ENCODE measurements at regions not wholly inside any gene's neighbourhood (a gene's known extent, or its start where the extent isn't known, plus 50 kb on each side); places are given as distances from the start of the nearest gene placed in this dataset.

GRCh38 chr15:85847031-85847430 lies 52.3 kb upstream of the KLHL25 start:
- no peaks in the 10 kb centered on the region for H3K9me3 Mint-ChIP-seq
- DNase-seq (no peak), ATAC-seq (replicated peaks) (no peak)
- no peak overlapping the region for H3K4me3 Mint-ChIP-seq
- no peak overlapping the region for H3K27ac Mint-ChIP-seq
- H3K27me3 Mint-ChIP-seq: peaks cover 26 to 58% of the 10 kb centered on the region in 2 donors
- H3K4me1 Mint-ChIP-seq (ENCODE audit: low read depth in 2 of 2): no peaks in the 10 kb centered on the region
- H3K36me3 Mint-ChIP-seq (ENCODE audit: insufficient read depth): peaks cover 2% of the 10 kb centered on the region

- DNase-seq (no peak), ATAC-seq (replicated peaks) (no peak)
- H3K9me3 Mint-ChIP-seq: no peaks in the 10 kb centered on the region
- peaks cover 2% of the 10 kb centered on the region for H3K36me3 Mint-ChIP-seq (ENCODE audit: insufficient read depth)
- peaks cover 0 to 1% of the 10 kb centered on the region in 2 donors for H3K4me1 Mint-ChIP-seq (ENCODE audit: low read depth in 2 of 2)
- no peak overlapping the region for H3K4me3 Mint-ChIP-seq
- peaks cover 36 to 51% of the 10 kb centered on the region in 2 donors for H3K27me3 Mint-ChIP-seq
- H3K27ac Mint-ChIP-seq: no peak overlapping the region
Observed at GRCh38 chr15:85849946-85850345, 55.2 kb upstream of the KLHL25 start.

GRCh38 chr15:85852969-85853368 lies 58.2 kb upstream of the KLHL25 start:
- no peaks in the 10 kb centered on the region for H3K9me3 Mint-ChIP-seq
- H3K4me3 Mint-ChIP-seq: no peak overlapping the region
- DNase-seq (no peak), ATAC-seq (replicated peaks) (no peak)
- H3K4me1 Mint-ChIP-seq (ENCODE audit: low read depth in 2 of 2): peaks cover 0 to 1% of the 10 kb centered on the region in 2 donors
- no peak overlapping the region for H3K27ac Mint-ChIP-seq
- peaks cover 43 to 50% of the 10 kb centered on the region in 2 donors for H3K27me3 Mint-ChIP-seq
- peaks cover 2% of the 10 kb centered on the region for H3K36me3 Mint-ChIP-seq (ENCODE audit: insufficient read depth)

GRCh38 chr15:85854345-85855097 lies 59.8 kb upstream of the KLHL25 start:
- Mint-ChIP-seq H3K4me1 (ENCODE audit: low read depth in 2 of 2) (peaks cover 0 to 7% of the 10 kb centered on the region in 2 donors), H3K9me3 (no peaks in the 10 kb centered on the region), H3K27me3 (peaks cover 46 to 51% of the 10 kb centered on the region in 2 donors), H3K27ac (no peak overlapping the region), H3K4me3 (no peak overlapping the region), H3K36me3 (ENCODE audit: insufficient read depth) (peaks cover 8% of the 10 kb centered on the region)
- peak; percentile 43 to 58 (median 57) for DNase-seq
- peak; percentile 61 for ATAC-seq (replicated peaks)

GRCh38 chr15:85858586-85859375 lies 64.1 kb upstream of the KLHL25 start:
- Mint-ChIP-seq H3K4me1 (ENCODE audit: low read depth in 2 of 2) (peaks cover 0 to 7% of the 10 kb centered on the region in 2 donors), H3K27ac (peak overlapping the region; percentile 20 to 76), H3K9me3 (no peaks in the 10 kb centered on the region), H3K27me3 (peaks cover 38 to 51% of the 10 kb centered on the region in 2 donors), H3K4me3 (peak overlapping the region; percentile 46 to 67), H3K36me3 (ENCODE audit: insufficient read depth) (peaks cover 6% of the 10 kb centered on the region)
- ATAC-seq (replicated peaks) (peak; percentile 95), DNase-seq (peak; percentile 69 to 72 (median 71))

GRCh38 chr15:85859671-85860070 lies 64.9 kb upstream of the KLHL25 start:
- Mint-ChIP-seq H3K4me3 (no peak overlapping the region), H3K9me3 (no peaks in the 10 kb centered on the region), H3K36me3 (ENCODE audit: insufficient read depth) (peaks cover 6% of the 10 kb centered on the region), H3K4me1 (ENCODE audit: low read depth in 2 of 2) (peaks cover 0 to 5% of the 10 kb centered on the region in 2 donors), H3K27me3 (peaks cover 34 to 45% of the 10 kb centered on the region in 2 donors), H3K27ac (no peak overlapping the region)
- ATAC-seq (replicated peaks) (no peak), DNase-seq (no peak)

DNA sequence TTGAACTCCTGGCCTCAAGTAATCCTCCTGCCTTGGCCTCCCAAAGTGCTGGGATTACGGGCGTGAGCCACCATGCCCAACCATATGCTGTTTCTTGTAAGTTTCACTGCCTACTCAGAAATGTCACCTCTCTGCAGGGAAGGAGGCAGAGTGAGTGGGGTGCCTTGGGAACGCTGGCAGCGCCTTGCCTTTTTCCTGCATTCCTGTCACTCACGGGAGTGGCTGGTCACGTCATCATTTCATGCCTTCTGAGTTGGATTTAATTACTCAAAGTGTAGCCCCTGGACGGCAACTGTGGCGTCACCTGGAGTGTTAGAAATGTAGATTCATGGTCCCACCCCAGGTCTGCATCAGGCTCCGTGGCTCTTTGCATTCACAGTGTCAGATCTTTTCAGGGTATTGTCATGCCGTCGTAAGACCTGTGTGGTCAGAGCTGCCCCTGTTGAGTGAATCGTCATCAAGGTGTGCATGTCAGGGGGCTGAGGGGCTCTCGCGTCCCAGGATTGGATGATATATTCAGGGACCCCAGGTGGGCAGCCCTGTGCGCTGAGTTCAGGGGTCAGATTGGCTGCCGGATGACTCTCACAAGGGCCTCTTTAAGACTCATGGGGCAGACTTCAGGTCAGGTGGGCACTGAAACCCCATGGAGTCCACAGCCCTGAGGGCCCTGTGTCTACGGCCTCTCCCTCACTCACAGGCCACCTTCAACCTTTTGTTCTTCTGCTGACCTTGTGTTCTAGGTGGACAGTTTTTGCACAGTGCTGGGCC lies 65.9 kb upstream of the KLHL25 start:
- Mint-ChIP-seq H3K36me3 (ENCODE audit: insufficient read depth) (peaks cover 6% of the 10 kb centered on the region), H3K27ac (no peak overlapping the region), H3K4me3 (no peak overlapping the region), H3K9me3 (no peaks in the 10 kb centered on the region), H3K4me1 (ENCODE audit: low read depth in 2 of 2) (peaks cover 0 to 8% of the 10 kb centered on the region in 2 donors), H3K27me3 (peaks cover 41% of the 10 kb centered on the region in 2 donors)
- ATAC-seq (replicated peaks): no peak
- DNase-seq: no peak

DNA sequence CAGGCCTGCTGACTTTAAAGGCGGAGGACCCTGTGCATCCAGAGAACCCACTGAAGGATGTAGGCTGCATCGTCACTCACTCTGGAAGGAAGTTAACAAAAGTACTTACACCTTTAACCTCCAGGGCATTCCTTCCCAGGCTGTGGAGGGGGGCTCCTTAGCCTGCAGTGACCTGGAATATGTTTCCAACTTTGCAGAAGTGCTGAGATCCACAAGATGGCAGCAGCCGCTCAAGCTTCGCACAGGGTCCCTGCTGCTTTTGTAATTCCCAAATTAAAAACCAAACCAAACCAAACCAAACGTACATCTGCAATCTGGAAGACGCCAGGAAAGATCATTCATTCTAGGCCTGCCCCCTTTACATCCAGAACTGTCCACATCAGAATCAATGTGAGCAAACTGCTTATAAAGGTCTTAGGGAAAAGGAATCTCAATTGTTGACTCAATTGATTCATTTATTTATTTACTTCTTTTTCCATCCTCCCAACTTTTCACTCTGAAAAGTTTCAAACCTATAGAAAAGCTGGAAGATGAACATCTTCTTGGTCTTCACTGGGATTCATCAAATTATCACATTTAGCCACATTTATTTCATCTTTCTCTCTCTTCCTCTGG lies 70.5 kb upstream of the KLHL25 start:
- H3K9me3 Mint-ChIP-seq: no peaks in the 10 kb centered on the region
- peak overlapping the region in 1 of 2 donors; percentile 54 for H3K27ac Mint-ChIP-seq
- ATAC-seq (replicated peaks) (no peak), DNase-seq (no peak)
- peaks cover 0 to 4% of the 10 kb centered on the region in 2 donors for H3K4me1 Mint-ChIP-seq (ENCODE audit: low read depth in 2 of 2)
- peaks cover 16 to 24% of the 10 kb centered on the region in 2 donors for H3K27me3 Mint-ChIP-seq
- H3K36me3 Mint-ChIP-seq (ENCODE audit: insufficient read depth): no peaks in the 10 kb centered on the region
- no peak overlapping the region for H3K4me3 Mint-ChIP-seq

GRCh38 chr15:85867250-85867649 lies 72.5 kb upstream of the KLHL25 start:
- no peaks in the 10 kb centered on the region for H3K9me3 Mint-ChIP-seq
- DNase-seq (no peak), ATAC-seq (replicated peaks) (no peak)
- H3K27ac Mint-ChIP-seq: no peak overlapping the region
- H3K4me1 Mint-ChIP-seq (ENCODE audit: low read depth in 2 of 2): peaks cover 0 to 10% of the 10 kb centered on the region in 2 donors
- peaks cover 27 to 37% of the 10 kb centered on the region in 2 donors for H3K27me3 Mint-ChIP-seq
- no peak overlapping the region for H3K4me3 Mint-ChIP-seq
- no peaks in the 10 kb centered on the region for H3K36me3 Mint-ChIP-seq (ENCODE audit: insufficient read depth)

DNA sequence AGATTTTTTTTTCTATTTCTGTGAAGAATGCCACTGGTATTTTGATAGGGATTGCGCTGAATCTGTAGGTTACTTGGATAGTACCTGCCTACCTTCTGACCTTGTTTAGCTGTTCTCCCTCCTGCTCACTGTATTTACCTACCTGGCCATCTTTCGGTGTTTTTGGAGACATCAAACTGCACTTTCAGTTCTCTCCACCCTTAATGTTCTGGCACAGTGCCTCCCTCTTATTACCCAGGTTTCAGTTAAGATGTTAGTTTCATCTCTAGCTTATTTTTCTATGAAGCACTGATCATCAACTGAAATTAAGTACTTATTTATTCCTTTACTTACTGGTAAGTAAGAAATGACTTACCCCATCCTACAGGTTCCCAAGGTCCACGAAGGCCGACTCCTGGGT lies 74.4 kb upstream of the KLHL25 start:
- H3K27me3 Mint-ChIP-seq: peaks cover 38 to 39% of the 10 kb centered on the region in 2 donors
- H3K9me3 Mint-ChIP-seq: no peaks in the 10 kb centered on the region
- no peak overlapping the region for H3K4me3 Mint-ChIP-seq
- no peak for ATAC-seq (replicated peaks)
- DNase-seq: no peak
- H3K4me1 Mint-ChIP-seq (ENCODE audit: low read depth in 2 of 2): peaks cover 0 to 10% of the 10 kb centered on the region in 2 donors
- H3K27ac Mint-ChIP-seq: peak overlapping the region in 1 of 2 donors; percentile 57
- H3K36me3 Mint-ChIP-seq (ENCODE audit: insufficient read depth): no peaks in the 10 kb centered on the region

GRCh38 chr15:85870216-85871014 lies 75.7 kb upstream of the KLHL25 start:
- no peak for ATAC-seq (replicated peaks)
- Mint-ChIP-seq H3K4me3 (no peak overlapping the region), H3K36me3 (ENCODE audit: insufficient read depth) (no peaks in the 10 kb centered on the region), H3K27ac (no peak overlapping the region), H3K4me1 (ENCODE audit: low read depth in 2 of 2) (peaks cover 0 to 9% of the 10 kb centered on the region in 2 donors), H3K9me3 (no peaks in the 10 kb centered on the region), H3K27me3 (peaks cover 38 to 51% of the 10 kb centered on the region in 2 donors)
- no peak for DNase-seq

- DNase-seq: no peak
Observed at GRCh38 chr15:85871545-85871944, 76.8 kb upstream of the KLHL25 start.

More at GRCh38 chr15:85871545-85871944, 76.8 kb upstream of the KLHL25 start:
- no peaks in the 10 kb centered on the region for H3K9me3 Mint-ChIP-seq
- peak overlapping the region in 1 of 2 donors; percentile 83 for H3K27ac Mint-ChIP-seq
- peak; percentile 33 for ATAC-seq (replicated peaks)
- H3K27me3 Mint-ChIP-seq: peaks cover 38 to 63% of the 10 kb centered on the region in 2 donors
- peak overlapping the region in 1 of 2 donors; percentile 2 for H3K4me3 Mint-ChIP-seq
- no peaks in the 10 kb centered on the region for H3K36me3 Mint-ChIP-seq (ENCODE audit: insufficient read depth)
- peaks cover 0 to 6% of the 10 kb centered on the region in 2 donors for H3K4me1 Mint-ChIP-seq (ENCODE audit: low read depth in 2 of 2)
